Loucy (cell line): ENCODE measurements at regions not wholly inside any gene's neighbourhood (a gene's known extent, or its start where the extent isn't known, plus 50 kb on each side); places are given as distances from the start of the nearest gene placed in this dataset.

Source experiments
- H2AFZ ChIP-seq: fragments of 200-600 bp; sonication (generic); 2 replicates; pipeline ENCODE4 v1.6.0; 2016; ENCODE audit warnings: antibody characterized with exemption, mild to moderate bottlenecking, low read length, moderate library complexity
- H3F3A ChIP-seq: fragments of 200-600 bp; 2 replicates; pipeline ENCODE4 v1.6.0; 2016; ENCODE audit warnings: antibody characterized with exemption, low read depth, mild to moderate bottlenecking
- H3K27me3 ChIP-seq: fragments of 200-600 bp; sonication (generic); 2 replicates; pipeline ENCODE4 v1.6.1; 2014; ENCODE audit warnings: low read length, mild to moderate bottlenecking; ENCODE audit not compliant: insufficient read depth, poor library complexity, severe bottlenecking
- H3K36me3 ChIP-seq: fragments of 200-600 bp; sonication (generic); 2 replicates; pipeline ENCODE4 v1.6.1; 2016; ENCODE audit warnings: low read length; ENCODE audit not compliant: insufficient read depth
- H3K4me1 ChIP-seq: fragments of 200-600 bp; sonication (generic); 2 replicates; pipeline ENCODE4 v1.5.1; 2014; ENCODE audit warnings: low read length, mild to moderate bottlenecking; ENCODE audit not compliant: insufficient read depth, poor library complexity, severe bottlenecking
- H3K4me2 ChIP-seq: fragments of 200-600 bp; sonication (generic); 2 replicates; pipeline ENCODE4 v1.6.0; 2014; ENCODE audit warnings: antibody characterized with exemption, low read length, low read depth, mild to moderate bottlenecking; ENCODE audit not compliant: poor library complexity, severe bottlenecking
- H3K4me3 ChIP-seq: fragments of 200-600 bp; sonication (generic); 2 replicates; pipeline ENCODE4 v1.5.1; 2014; ENCODE audit warnings: low read length, mild to moderate bottlenecking, mixed read lengths; ENCODE audit not compliant: poor library complexity, severe bottlenecking
- H3K79me2 ChIP-seq: fragments of 200-600 bp; sonication (generic); 2 replicates; pipeline ENCODE4 v1.6.1; 2014; ENCODE audit warnings: low read length; ENCODE audit not compliant: insufficient read depth
- H3K9ac ChIP-seq: fragments of 200-600 bp; sonication (generic); 2 replicates; pipeline ENCODE4 v1.6.0; 2014; ENCODE audit warnings: mild to moderate bottlenecking, low read depth, low read length, moderate library complexity; ENCODE audit not compliant: poor library complexity, severe bottlenecking
- H3K9me2 ChIP-seq: fragments of 200-600 bp; sonication (generic); replicated peaks from 2 replicates; pipeline ENCODE4 v1.6.1; 2016; ENCODE audit warnings: low read depth, low read length, mixed read lengths
- H3K9me3 ChIP-seq: fragments of 200-600 bp; sonication (generic); 2 replicates; pipeline ENCODE4 v1.6.1; 2014; ENCODE audit warnings: mild to moderate bottlenecking, antibody characterized with exemption, low read length, low read depth; ENCODE audit not compliant: insufficient read depth
- H4K20me1 ChIP-seq: fragments of 200-600 bp; sonication (generic); 2 replicates; pipeline ENCODE4 v1.6.0; 2014; ENCODE audit warnings: antibody characterized with exemption, low read length, mild to moderate bottlenecking; ENCODE audit not compliant: insufficient read depth, poor library complexity, severe bottlenecking
- EZH2phosphoT487 ChIP-seq: fragments of 200-600 bp; IDR thresholded peaks from 2 replicates; pipeline ENCODE4 v1.6.1; 2018; ENCODE audit warnings: antibody characterized with exemption, mild to moderate bottlenecking, moderate library complexity, borderline replicate concordance
- TF ChIP-seq, protein P1 (sequence below): fragments of 200-600 bp; sonication (generic); conservative IDR thresholded peaks from 2 replicates; pipeline ENCODE4 v1.5.1; 2014; ENCODE audit warnings: mild to moderate bottlenecking, antibody characterized with exemption, low read length

GRCh38 chr3:132084982-132085381 is 50.2 kb upstream of the CPNE4 start:
- Histone ChIP-seq H3K9me2 (no peaks in the 10 kb centered on the region), H3F3A (no peaks in the 10 kb centered on the region), H3K79me2 (no peaks in the 10 kb centered on the region), H3K9ac (no peak overlapping the region), H3K4me2 (no peak overlapping the region), H3K36me3 (no peaks in the 10 kb centered on the region), H3K4me3 (no peak overlapping the region), H3K9me3 (no peaks in the 10 kb centered on the region), H3K27me3 (no peaks in the 10 kb centered on the region), H2AFZ (no peak overlapping the region), H3K4me1 (no peaks in the 10 kb centered on the region), H4K20me1 (no peaks in the 10 kb centered on the region)
- TF ChIP-seq, protein P1, sequence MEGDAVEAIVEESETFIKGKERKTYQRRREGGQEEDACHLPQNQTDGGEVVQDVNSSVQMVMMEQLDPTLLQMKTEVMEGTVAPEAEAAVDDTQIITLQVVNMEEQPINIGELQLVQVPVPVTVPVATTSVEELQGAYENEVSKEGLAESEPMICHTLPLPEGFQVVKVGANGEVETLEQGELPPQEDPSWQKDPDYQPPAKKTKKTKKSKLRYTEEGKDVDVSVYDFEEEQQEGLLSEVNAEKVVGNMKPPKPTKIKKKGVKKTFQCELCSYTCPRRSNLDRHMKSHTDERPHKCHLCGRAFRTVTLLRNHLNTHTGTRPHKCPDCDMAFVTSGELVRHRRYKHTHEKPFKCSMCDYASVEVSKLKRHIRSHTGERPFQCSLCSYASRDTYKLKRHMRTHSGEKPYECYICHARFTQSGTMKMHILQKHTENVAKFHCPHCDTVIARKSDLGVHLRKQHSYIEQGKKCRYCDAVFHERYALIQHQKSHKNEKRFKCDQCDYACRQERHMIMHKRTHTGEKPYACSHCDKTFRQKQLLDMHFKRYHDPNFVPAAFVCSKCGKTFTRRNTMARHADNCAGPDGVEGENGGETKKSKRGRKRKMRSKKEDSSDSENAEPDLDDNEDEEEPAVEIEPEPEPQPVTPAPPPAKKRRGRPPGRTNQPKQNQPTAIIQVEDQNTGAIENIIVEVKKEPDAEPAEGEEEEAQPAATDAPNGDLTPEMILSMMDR, result no peak
- no peak for TF ChIP-seq EZH2phosphoT487

DNA sequence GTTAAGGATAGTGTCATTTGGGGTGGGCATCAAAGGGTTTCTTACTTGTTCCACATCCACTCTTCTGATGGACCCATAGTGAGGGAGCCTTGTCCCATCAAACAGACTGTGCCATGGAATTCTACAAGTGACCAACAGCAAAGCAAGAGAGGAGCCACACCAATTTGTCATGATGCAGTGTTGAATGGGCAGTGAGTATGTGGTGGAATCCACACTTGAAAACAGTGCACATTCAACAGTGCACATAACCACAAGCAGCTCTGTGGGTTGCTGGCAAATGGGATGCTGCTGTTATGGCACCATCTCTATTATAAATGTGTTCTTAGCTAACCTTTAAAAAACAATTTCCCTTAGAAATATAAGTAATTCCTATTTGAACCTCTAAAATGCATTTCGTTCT is 52.5 kb upstream of the CPNE4 start:
- H3F3A ChIP-seq, result no peaks in the 10 kb centered on the region
- no peak overlapping the region for H3K9ac ChIP-seq
- H3K9me3 ChIP-seq, result no peaks in the 10 kb centered on the region
- no peaks in the 10 kb centered on the region for H3K27me3 ChIP-seq
- H2AFZ ChIP-seq, result no peak overlapping the region
- H3K4me2 ChIP-seq, result no peak overlapping the region
- H4K20me1 ChIP-seq, result no peaks in the 10 kb centered on the region
- H3K4me3 ChIP-seq, result no peak overlapping the region
- no peaks in the 10 kb centered on the region for H3K36me3 ChIP-seq
- TF ChIP-seq, protein P1, result no peak
- no peak for TF ChIP-seq EZH2phosphoT487
- H3K79me2 ChIP-seq, result no peaks in the 10 kb centered on the region
- no peaks in the 10 kb centered on the region for H3K9me2 ChIP-seq
- H3K4me1 ChIP-seq, result no peaks in the 10 kb centered on the region

GRCh38 chr3:132088291-132088690 is 53.5 kb upstream of the CPNE4 start:
- Histone ChIP-seq H3K27me3 (no peaks in the 10 kb centered on the region), H3K36me3 (no peaks in the 10 kb centered on the region), H3K79me2 (no peaks in the 10 kb centered on the region), H3K9ac (no peak overlapping the region), H3K9me2 (no peaks in the 10 kb centered on the region), H3F3A (no peaks in the 10 kb centered on the region), H2AFZ (no peak overlapping the region), H3K4me3 (no peak overlapping the region), H3K4me2 (no peak overlapping the region), H3K9me3 (no peaks in the 10 kb centered on the region), H4K20me1 (no peaks in the 10 kb centered on the region), H3K4me1 (no peaks in the 10 kb centered on the region)
- TF ChIP-seq EZH2phosphoT487, result no peak
- TF ChIP-seq, protein P1, result no peak
